K562 (cell line): ENCODE measurements at regions not wholly inside any gene's neighbourhood (a gene's known extent, or its start where the extent isn't known, plus 50 kb on each side); places are given as distances from the start of the nearest gene placed in this dataset.

Experiments used
- ATAC-seq: fragments of 200-7000 bp; cut with Tn5 transposase; 3 replicates; pipeline ENCODE4 v1.9.1; 2020; ENCODE audit warnings: moderate library complexity
- BruUV-seq: library from RNA; stranded (reverse); fragments of 400-500 nt; replicated peaks from 2 replicates; lab custom pipeline; 2021; lab: Mats Ljungman, UMichigan
- CTCF ChIA-PET: fragments of 300-600 bp; formaldehyde crosslinking; extraction: SDS; loops from one replicate; lab custom pipeline; 2021; ENCODE audit warnings: low intra/inter-chr PET ratio; lab: Yijun Ruan, JAX
- POLR2A ChIA-PET: fragments of 300-600, 350-650 bp; sonication (Branson Sonifier 250); formaldehyde crosslinking; extraction: SDS; loops from one replicate; lab custom pipeline; 2021; ENCODE audit warnings: antibody characterized with exemption, inconsistent platforms; lab: Yijun Ruan, JAX
- DNase-seq, 4 experiments: peaks; one replicate each; pipeline versions ENCODE4 v3.0.0 to v3.0.0-alpha.2; 2011 to 2018; ENCODE audit warnings: low spot score in 3 of 4, mixed read lengths in 3 of 4; ENCODE audit errors: extremely low read depth in 1 of 4
- FAIRE-seq: peaks from 2 replicates; lab custom pipeline; 2011; peaks lifted over from hg19 to GRCh38; lab: Jason Lieb, UNC
- H2AFZ ChIP-seq: 2 replicates; pipeline ENCODE4 v1.6.0; 2011; ENCODE audit warnings: low read depth, low read length, control low read depth, inconsistent platforms
- H3K27ac ChIP-seq: fragments of 200-600 bp; 3 replicates; pipeline ENCODE4 v1.8.0; 2011; ENCODE audit warnings: low read depth, mild to moderate bottlenecking, control low read depth, inconsistent platforms, low read length, moderate library complexity, mixed read lengths; ENCODE audit errors: extremely low read depth
- H3K27me3 ChIP-seq, 2 experiments: fragments of 300-600 bp in 1 of 2; 2 replicates in 1 of 2; 3 replicates in 1 of 2; pipeline versions ENCODE4 v1.6.0 to v1.8.0; 2011; ENCODE audit warnings: inconsistent platforms in 2 of 2, low read length in 2 of 2, mild to moderate bottlenecking in 1 of 2, mixed read lengths in 1 of 2, moderate library complexity in 1 of 2; ENCODE audit not compliant: control insufficient read depth in 2 of 2, insufficient read depth in 2 of 2
- H3K36me3 ChIP-seq: fragments of 300-600 bp; 3 replicates; pipeline ENCODE4 v1.8.0; 2011; ENCODE audit warnings: mild to moderate bottlenecking, low read length, inconsistent platforms; ENCODE audit not compliant: control insufficient read depth, insufficient read depth
- H3K4me1 ChIP-seq, 2 experiments: fragments of 200-600 bp in 1 of 2; replicated peaks in 1 of 2; 2 replicates in 1 of 2; 3 replicates in 1 of 2; pipeline versions ENCODE4 v1.5.1 to v1.8.0; 2011; ENCODE audit warnings: inconsistent platforms in 2 of 2, low read length in 2 of 2, mild to moderate bottlenecking in 1 of 2, mixed read lengths in 1 of 2, moderate library complexity in 1 of 2; ENCODE audit not compliant: control insufficient read depth in 2 of 2, insufficient read depth in 2 of 2
- H3K4me2 ChIP-seq: 2 replicates; pipeline ENCODE4 v1.6.1; 2011; ENCODE audit warnings: low read length, control low read depth, inconsistent platforms, mixed read lengths; ENCODE audit not compliant: insufficient read depth
- H3K4me3 ChIP-seq: fragments of 200-600 bp; sonication (generic), shearing (Covaris generic); 2 replicates; pipeline ENCODE4 v1.5.1; 2016; ENCODE audit warnings: control low read depth, inconsistent platforms
- H3K79me2 ChIP-seq: fragments of 200-600 bp; 3 replicates; pipeline ENCODE4 v1.8.0; 2011; ENCODE audit warnings: low read length, inconsistent platforms; ENCODE audit not compliant: control insufficient read depth, insufficient read depth
- H3K9ac ChIP-seq, 2 experiments: 2 replicates each; pipeline versions ENCODE4 v1.6.0 to v1.6.1; 2011; ENCODE audit warnings: low read depth in 2 of 2, low read length in 2 of 2, control low read depth in 1 of 2, inconsistent platforms in 1 of 2, mild to moderate bottlenecking in 1 of 2, mixed read lengths in 1 of 2; ENCODE audit not compliant: insufficient read depth in 1 of 2
- H3K9me1 ChIP-seq: one replicate; pipeline ENCODE4 v1.6.0; 2011; ENCODE audit warnings: inconsistent platforms, mild to moderate bottlenecking, low read length, moderate library complexity; ENCODE audit not compliant: control insufficient read depth, insufficient read depth
- H3K9me3 ChIP-seq: replicated peaks from 2 replicates; pipeline ENCODE4 v1.5.1; 2011; ENCODE audit warnings: low read depth, low read length, inconsistent platforms; ENCODE audit not compliant: control insufficient read depth, insufficient read depth
- H4K20me1 ChIP-seq: replicated peaks from 2 replicates; pipeline ENCODE4 v1.6.1; 2011; ENCODE audit warnings: low read length, inconsistent platforms, mixed read lengths; ENCODE audit not compliant: control insufficient read depth, insufficient read depth
- ARID2 ChIP-seq: fragments of 450-650 bp; IDR thresholded peaks from 2 replicates; pipeline ENCODE4 v1.6.1; 2017; ENCODE audit warnings: antibody characterized with exemption, mild to moderate bottlenecking
- E2F3 ChIP-seq: fragments of 250-450 bp; sonication (Bioruptor Pico); IDR thresholded peaks from 2 replicates; pipeline ENCODE4 v1.4.0; 2020; ENCODE audit warnings: mild to moderate bottlenecking
- ETV6 ChIP-seq, 3 experiments: fragments of 150-350 bp in 1 of 3; sonication (generic) in 1 of 3; formaldehyde crosslinking in 1 of 3; IDR thresholded peaks; 2 replicates each; pipeline versions ENCODE4 v1.6.1 to v1.8.0; 2014 to 2022; ENCODE audit warnings: borderline replicate concordance in 2 of 3, low read depth in 2 of 3, antibody characterized with exemption in 1 of 3, low read length in 1 of 3, mild to moderate bottlenecking in 1 of 3, missing genetic modification reagents in 1 of 3
- GABPA ChIP-seq: fragments of 200-800 bp; sonication (Bioruptor generic); conservative IDR thresholded peaks from 2 replicates; pipeline ENCODE4 v1.6.1; 2016; ENCODE audit warnings: low read depth, missing genetic modification characterization, missing compliant biosample characterization
- GATA2 ChIP-seq: sonication (generic); formaldehyde crosslinking; IDR thresholded peaks from 2 replicates; pipeline ENCODE4 v1.4.0; 2020; ENCODE audit warnings: mild to moderate bottlenecking, missing genetic modification reagents
- MTA2 ChIP-seq: fragments of 450-650 bp; IDR thresholded peaks from 2 replicates; pipeline ENCODE4 v1.6.1; 2016; ENCODE audit warnings: low read depth
- MXI1 ChIP-seq: IDR thresholded peaks from 2 replicates; pipeline ENCODE4 v1.6.1; 2011; ENCODE audit warnings: low read depth, mild to moderate bottlenecking, improper control_type of control experiment, low read length
- MYBL2 ChIP-seq, 2 experiments: fragments of 450-650 bp in 1 of 2; sonication (generic) in 1 of 2; formaldehyde crosslinking in 1 of 2; IDR thresholded peaks; 2 replicates each; pipeline versions ENCODE4 v1.6.1 to v1.8.1; 2017 to 2022; ENCODE audit warnings: borderline replicate concordance in 1 of 2, inconsistent platforms in 1 of 2, low read depth in 1 of 2, mild to moderate bottlenecking in 1 of 2, missing genetic modification reagents in 1 of 2, moderate library complexity in 1 of 2
- MYC ChIP-seq, 2 experiments: fragments of 250-450 bp in 1 of 2; sonication (Bioruptor Pico) in 1 of 2; IDR thresholded peaks; 2 replicates each; pipeline versions ENCODE4 v1.5.1 to v1.6.1; 2012 to 2021; ENCODE audit warnings: low read depth in 2 of 2, borderline replicate concordance in 1 of 2, improper control_type of control experiment in 1 of 2, low read length in 1 of 2, mild to moderate bottlenecking in 1 of 2, moderate library complexity in 1 of 2
- NELFE ChIP-seq: IDR thresholded peaks from 2 replicates; pipeline ENCODE4 v1.6.1; 2011; ENCODE audit warnings: mild to moderate bottlenecking; ENCODE audit not compliant: insufficient read depth, insufficient read length
- PHB ChIP-seq: fragments of 250-450 bp; sonication (Bioruptor Pico); IDR thresholded peaks from 2 replicates; pipeline ENCODE4 v1.5.0; 2021
- PHB2 ChIP-seq: fragments of 450-650 bp; IDR thresholded peaks from 2 replicates; pipeline ENCODE4 v1.6.1; 2017; ENCODE audit warnings: low read depth
- SNIP1 ChIP-seq: fragments of 450-650 bp; IDR thresholded peaks from 2 replicates; pipeline ENCODE4 v1.7.1; 2017; ENCODE audit warnings: low read depth, mild to moderate bottlenecking
- ZNF184 ChIP-seq: sonication (generic); formaldehyde crosslinking; IDR thresholded peaks from 2 replicates; pipeline ENCODE4 v1.5.0; 2020; ENCODE audit warnings: missing genetic modification reagents
- ZNF76 ChIP-seq: fragments of 250-450 bp; sonication (Bioruptor Pico); IDR thresholded peaks from 2 replicates; pipeline ENCODE4 v1.4.0; 2020; ENCODE audit warnings: mild to moderate bottlenecking, moderate library complexity, borderline replicate concordance
- ZNF830 ChIP-seq: fragments of 250-450 bp; sonication (Bioruptor Pico); IDR thresholded peaks from 2 replicates; pipeline ENCODE4 v1.5.0; 2021; ENCODE audit warnings: mild to moderate bottlenecking
- WGBS: fragments of 100-300 bp; shearing (Covaris generic); methylation state at CpG from one replicate; pipeline ENCODE4 v1.1.6; 2016; ENCODE audit warnings: low coverage, mixed read lengths; ENCODE audit not compliant: insufficient coverage; ENCODE audit errors: missing lambda C conversion rate; 5-methylcytosine and 5-hydroxymethylcytosine counted together
- in situ Hi-C: fragments of 300-500 bp; cut with MboI; formaldehyde crosslinking; loops from 4 replicates; pipeline ENCODE4 v1.15.0; 2018; ENCODE audit warnings: inconsistent platforms, mixed read lengths
- intact Hi-C: fragments of 100-400 bp; cut with micrococcal nuclease; formaldehyde crosslinking; loops from 2 replicates; pipeline ENCODE4 v1.14.2; 2022
- TF ChIP-seq, protein P1 (sequence below): fragments of 450-650 bp; IDR thresholded peaks from 2 replicates; pipeline ENCODE4 v1.6.1; 2016; ENCODE audit warnings: missing biosample characterization, missing genetic modification characterization

GRCh38 chr1:81205956-81206355 is 594.8 kb upstream of the ADGRL2 start:
- DNase-seq (no peak), FAIRE-seq (no peak), ATAC-seq (no peak)
- intact Hi-C loops (no loop called here), in situ Hi-C loops (no loop called here)
- H2AFZ ChIP-seq: no peak overlapping the region
- no peak overlapping the region for H3K4me2 ChIP-seq
- no TSS peak for BruUV-seq
- 5% methylated on average over 6 of the region's 6 CpGs for WGBS
- no peaks in the 10 kb centered on the region for H4K20me1 ChIP-seq
- H3K9me1 ChIP-seq: no peaks in the 10 kb centered on the region
- H3K79me2 ChIP-seq: no peaks in the 10 kb centered on the region
- no peak overlapping the region for H3K9ac ChIP-seq
- ChIA-PET CTCF (no interaction called here), POLR2A (no interaction called here)
- H3K4me1 ChIP-seq: no peaks in the 10 kb centered on the region
- H3K27ac ChIP-seq: no peak overlapping the region
- no peak overlapping the region for H3K4me3 ChIP-seq
- no peaks in the 10 kb centered on the region for H3K36me3 ChIP-seq
- no peaks in the 10 kb centered on the region for H3K9me3 ChIP-seq
- TF ChIP-seq MXI1: no peak
- no peak for TF ChIP-seq SNIP1
- TF ChIP-seq, protein P1, sequence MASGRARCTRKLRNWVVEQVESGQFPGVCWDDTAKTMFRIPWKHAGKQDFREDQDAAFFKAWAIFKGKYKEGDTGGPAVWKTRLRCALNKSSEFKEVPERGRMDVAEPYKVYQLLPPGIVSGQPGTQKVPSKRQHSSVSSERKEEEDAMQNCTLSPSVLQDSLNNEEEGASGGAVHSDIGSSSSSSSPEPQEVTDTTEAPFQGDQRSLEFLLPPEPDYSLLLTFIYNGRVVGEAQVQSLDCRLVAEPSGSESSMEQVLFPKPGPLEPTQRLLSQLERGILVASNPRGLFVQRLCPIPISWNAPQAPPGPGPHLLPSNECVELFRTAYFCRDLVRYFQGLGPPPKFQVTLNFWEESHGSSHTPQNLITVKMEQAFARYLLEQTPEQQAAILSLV (tag): no peak
- no peak for TF ChIP-seq ZNF830 (CRISPR knock-in tag)
- no peak for TF ChIP-seq ZNF76 (CRISPR knock-in tag)
- TF ChIP-seq ARID2: no peak
- TF ChIP-seq MYBL2 (IDR thresholded peaks at IDR 0.05; ENCODE audit: low read depth): no peak
- TF ChIP-seq MYBL2 (CRISPR knock-in tag; IDR thresholded peaks at IDR 0.05; ENCODE audit: borderline replicate concordance): no peak
- TF ChIP-seq PHB2: no peak
- TF ChIP-seq NELFE: no peak
- no peak for TF ChIP-seq PHB (CRISPR knock-in tag)
- TF ChIP-seq MYC (IDR thresholded peaks at IDR 0.05; ENCODE audit: low read depth, low read length): no peak
- TF ChIP-seq MYC (CRISPR knock-in tag; IDR thresholded peaks at IDR 0.05; ENCODE audit: borderline replicate concordance, low read depth): no peak
- no peak for TF ChIP-seq ZNF184
- TF ChIP-seq MTA2: no peak
- no peak for TF ChIP-seq GATA2 (CRISPR knock-in tag)
- no peak for TF ChIP-seq ETV6 (IDR thresholded peaks at IDR 0.05; ENCODE audit: borderline replicate concordance in 1 of 2, low read depth in 2 of 2, low read length in 1 of 2)
- no peak for TF ChIP-seq ETV6 (CRISPR knock-in tag; IDR thresholded peaks at IDR 0.05; ENCODE audit: borderline replicate concordance)
- TF ChIP-seq GABPA (tag): no peak
- TF ChIP-seq E2F3 (CRISPR knock-in tag): no peak
- no peaks in the 10 kb centered on the region for H3K27me3 ChIP-seq
